Liver (tissue), 7 donors: ENCODE measurements at regions not wholly inside any gene's neighbourhood (a gene's known extent, or its start where the extent isn't known, plus 50 kb on each side); places are given as distances from the start of the nearest gene placed in this dataset.

ENCODE experiments used
- DNase-seq: peaks from one replicate; pipeline ENCODE4 v3.0.0-alpha.2; 2017; ENCODE audit warnings: low spot score
- H3K27ac ChIP-seq, 2 donors: one replicate each; pipeline ENCODE4 v1.7.0; 2013; ENCODE audit warnings: inconsistent platforms in 2 of 2, low read length in 2 of 2, control low read depth in 1 of 2, low read depth in 1 of 2, mild to moderate bottlenecking in 1 of 2
- H3K27me3 ChIP-seq, 4 donors: one replicate each; pipeline versions ENCODE4 v1.6.1 to v1.7.0; 2013; ENCODE audit warnings: low read length in 3 of 4, inconsistent platforms in 1 of 4, mild to moderate bottlenecking in 1 of 4, moderate library complexity in 1 of 4; ENCODE audit not compliant: control insufficient read depth in 4 of 4, insufficient read depth in 4 of 4
- H3K36me3 ChIP-seq, 4 donors: one replicate each; pipeline versions ENCODE4 v1.6.1 to v1.7.0; 2013; ENCODE audit warnings: low read length in 3 of 4, mild to moderate bottlenecking in 3 of 4, low read depth in 1 of 4, moderate library complexity in 1 of 4; ENCODE audit not compliant: control insufficient read depth in 4 of 4, insufficient read depth in 3 of 4
- H3K4me1 ChIP-seq, 4 donors: one replicate each; pipeline versions ENCODE4 v1.6.1 to v1.7.0; 2013; ENCODE audit warnings: low read length in 3 of 4, mild to moderate bottlenecking in 3 of 4, moderate library complexity in 1 of 4; ENCODE audit not compliant: control insufficient read depth in 4 of 4, insufficient read depth in 4 of 4
- H3K4me3 ChIP-seq, 3 donors: one replicate each; pipeline versions ENCODE4 v1.6.1 to v1.7.0; 2013; ENCODE audit warnings: low read length in 3 of 3, control low read depth in 1 of 3, low read depth in 1 of 3, mild to moderate bottlenecking in 1 of 3
- H3K9ac ChIP-seq, 2 donors: one replicate each; pipeline ENCODE4 v1.7.0; 2013; ENCODE audit warnings: low read length in 2 of 2, mild to moderate bottlenecking in 2 of 2, moderate library complexity in 2 of 2, control low read depth in 1 of 2, low read depth in 1 of 2
- H3K9me3 ChIP-seq, 4 donors: one replicate each; pipeline versions ENCODE4 v1.6.1 to v1.7.0; 2013; ENCODE audit warnings: low read length in 3 of 4; ENCODE audit not compliant: control insufficient read depth in 4 of 4
- EGR1 ChIP-seq, 2 donors: IDR thresholded peaks; 2 replicates each; pipeline ENCODE4 v1.6.1; 2016 to 2018; ENCODE audit warnings: antibody characterized with exemption in 2 of 2, low read depth in 2 of 2
- FOXA1 ChIP-seq: IDR thresholded peaks from 2 replicates; pipeline ENCODE4 v1.6.1; 2016; ENCODE audit warnings: antibody characterized with exemption
- FOXA2 ChIP-seq: IDR thresholded peaks from 2 replicates; pipeline ENCODE4 v1.6.1; 2016; ENCODE audit warnings: antibody characterized with exemption
- GABPA ChIP-seq, 2 donors: IDR thresholded peaks in 1 of 2; conservative IDR thresholded peaks in 1 of 2; 2 replicates each; pipeline ENCODE4 v1.6.1; 2016; ENCODE audit warnings: antibody characterized with exemption in 2 of 2, mild to moderate bottlenecking in 1 of 2, moderate library complexity in 1 of 2
- HNF4A ChIP-seq, 2 donors: conservative IDR thresholded peaks; 2 replicates each; pipeline ENCODE4 v1.6.1; 2016; ENCODE audit warnings: antibody characterized with exemption in 2 of 2, mild to moderate bottlenecking in 2 of 2
- NR2F2 ChIP-seq: IDR thresholded peaks from 2 replicates; pipeline ENCODE4 v1.6.1; 2016; ENCODE audit warnings: antibody characterized with exemption
- RAD21 ChIP-seq, 2 donors: IDR thresholded peaks; 2 replicates each; pipeline ENCODE4 v1.6.1; 2016; ENCODE audit warnings: antibody characterized with exemption in 2 of 2, mild to moderate bottlenecking in 2 of 2
- RXRA ChIP-seq, 2 donors: IDR thresholded peaks; 2 replicates each; pipeline ENCODE4 v1.6.1; 2017 to 2018; ENCODE audit warnings: antibody characterized with exemption in 2 of 2, mild to moderate bottlenecking in 1 of 2
- SP1 ChIP-seq: IDR thresholded peaks from 2 replicates; pipeline ENCODE4 v1.6.1; 2018; ENCODE audit warnings: antibody characterized with exemption, mild to moderate bottlenecking
- TAF1 ChIP-seq: conservative IDR thresholded peaks from 2 replicates; pipeline ENCODE4 v1.6.1; 2016; ENCODE audit warnings: antibody characterized with exemption, mild to moderate bottlenecking
- WGBS: extraction: QIAGEN DNeasy Blood & Tissue Kit; methylation state at CpG from one replicate; pipeline ENCODE4 v1.1.7; 2013; 5-methylcytosine and 5-hydroxymethylcytosine counted together
- TF ChIP-seq, protein P1 (sequence below): IDR thresholded peaks from 2 replicates; pipeline ENCODE4 v1.6.1; 2016; ENCODE audit warnings: antibody characterized with exemption
- TF ChIP-seq, protein P2 (sequence below): IDR thresholded peaks from 2 replicates; pipeline ENCODE4 v1.6.1; 2016; ENCODE audit warnings: antibody characterized with exemption, mild to moderate bottlenecking
- donor health status: healthy.
- donor health status: healthy.
- donor health status: healthy.
- donor health status: healthy.

DNA sequence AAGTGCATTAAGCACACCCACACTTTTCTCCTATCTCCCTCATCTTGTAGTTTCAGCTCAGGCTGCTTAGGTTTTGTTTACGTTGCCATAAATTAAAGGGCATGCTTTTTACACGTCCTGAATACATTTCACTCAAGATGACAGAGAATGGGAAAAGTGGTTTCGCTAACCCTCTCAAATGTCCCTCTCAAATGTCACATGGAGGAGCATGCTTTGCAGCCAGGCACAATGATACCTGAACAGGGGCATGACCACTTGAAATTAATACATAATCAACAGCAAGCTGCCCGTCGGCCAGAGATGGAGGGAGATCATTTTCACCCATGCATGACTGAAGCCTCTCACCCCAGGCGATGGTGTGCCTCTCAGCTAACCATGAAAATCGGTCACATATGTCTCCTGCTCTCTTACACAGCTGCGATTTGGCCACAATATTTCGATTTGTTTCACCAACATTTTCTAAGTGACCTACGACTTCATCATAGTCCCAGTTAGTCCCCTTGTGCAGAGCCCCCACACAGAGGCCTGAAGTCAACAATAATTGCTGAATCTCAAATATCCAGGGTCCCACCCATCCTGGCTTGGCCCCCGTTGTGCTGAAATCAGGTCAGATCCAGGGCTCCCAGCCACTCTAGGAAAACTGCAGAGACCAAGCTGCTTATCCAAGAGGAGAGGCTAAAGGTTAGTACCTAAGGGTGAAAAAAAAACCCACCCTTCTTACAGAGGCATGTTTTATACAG, 373.9 kb upstream of the NFE2L3 start:
- H3K27me3 ChIP-seq, result no peaks in the 10 kb centered on the region
- TF ChIP-seq, protein P1, sequence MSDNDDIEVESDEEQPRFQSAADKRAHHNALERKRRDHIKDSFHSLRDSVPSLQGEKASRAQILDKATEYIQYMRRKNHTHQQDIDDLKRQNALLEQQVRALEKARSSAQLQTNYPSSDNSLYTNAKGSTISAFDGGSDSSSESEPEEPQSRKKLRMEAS, result no peak
- TF ChIP-seq FOXA2 (no peak), HNF4A (conservative IDR thresholded peaks at IDR 0.05) (no peak), NR2F2 (no peak), RAD21 (IDR thresholded peaks at IDR 0.05) (no peak), EGR1 (IDR thresholded peaks at IDR 0.05; ENCODE audit: low read depth in 2 of 2) (no peak), SP1 (no peak), FOXA1 (no peak), TAF1 (no peak)
- TF ChIP-seq, protein P2, sequence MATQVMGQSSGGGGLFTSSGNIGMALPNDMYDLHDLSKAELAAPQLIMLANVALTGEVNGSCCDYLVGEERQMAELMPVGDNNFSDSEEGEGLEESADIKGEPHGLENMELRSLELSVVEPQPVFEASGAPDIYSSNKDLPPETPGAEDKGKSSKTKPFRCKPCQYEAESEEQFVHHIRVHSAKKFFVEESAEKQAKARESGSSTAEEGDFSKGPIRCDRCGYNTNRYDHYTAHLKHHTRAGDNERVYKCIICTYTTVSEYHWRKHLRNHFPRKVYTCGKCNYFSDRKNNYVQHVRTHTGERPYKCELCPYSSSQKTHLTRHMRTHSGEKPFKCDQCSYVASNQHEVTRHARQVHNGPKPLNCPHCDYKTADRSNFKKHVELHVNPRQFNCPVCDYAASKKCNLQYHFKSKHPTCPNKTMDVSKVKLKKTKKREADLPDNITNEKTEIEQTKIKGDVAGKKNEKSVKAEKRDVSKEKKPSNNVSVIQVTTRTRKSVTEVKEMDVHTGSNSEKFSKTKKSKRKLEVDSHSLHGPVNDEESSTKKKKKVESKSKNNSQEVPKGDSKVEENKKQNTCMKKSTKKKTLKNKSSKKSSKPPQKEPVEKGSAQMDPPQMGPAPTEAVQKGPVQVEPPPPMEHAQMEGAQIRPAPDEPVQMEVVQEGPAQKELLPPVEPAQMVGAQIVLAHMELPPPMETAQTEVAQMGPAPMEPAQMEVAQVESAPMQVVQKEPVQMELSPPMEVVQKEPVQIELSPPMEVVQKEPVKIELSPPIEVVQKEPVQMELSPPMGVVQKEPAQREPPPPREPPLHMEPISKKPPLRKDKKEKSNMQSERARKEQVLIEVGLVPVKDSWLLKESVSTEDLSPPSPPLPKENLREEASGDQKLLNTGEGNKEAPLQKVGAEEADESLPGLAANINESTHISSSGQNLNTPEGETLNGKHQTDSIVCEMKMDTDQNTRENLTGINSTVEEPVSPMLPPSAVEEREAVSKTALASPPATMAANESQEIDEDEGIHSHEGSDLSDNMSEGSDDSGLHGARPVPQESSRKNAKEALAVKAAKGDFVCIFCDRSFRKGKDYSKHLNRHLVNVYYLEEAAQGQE, result no peak
- no peaks in the 10 kb centered on the region for H3K36me3 ChIP-seq
- H3K9me3 ChIP-seq, result no peaks in the 10 kb centered on the region
- no peak for DNase-seq
- 66% methylated on average over 11 of the region's 11 CpGs for WGBS
- H3K4me1 ChIP-seq, result no peaks in the 10 kb centered on the region
- no peak overlapping the region for H3K4me3 ChIP-seq
- H3K9ac ChIP-seq, result no peak overlapping the region
- no peak overlapping the region for H3K27ac ChIP-seq

DNA sequence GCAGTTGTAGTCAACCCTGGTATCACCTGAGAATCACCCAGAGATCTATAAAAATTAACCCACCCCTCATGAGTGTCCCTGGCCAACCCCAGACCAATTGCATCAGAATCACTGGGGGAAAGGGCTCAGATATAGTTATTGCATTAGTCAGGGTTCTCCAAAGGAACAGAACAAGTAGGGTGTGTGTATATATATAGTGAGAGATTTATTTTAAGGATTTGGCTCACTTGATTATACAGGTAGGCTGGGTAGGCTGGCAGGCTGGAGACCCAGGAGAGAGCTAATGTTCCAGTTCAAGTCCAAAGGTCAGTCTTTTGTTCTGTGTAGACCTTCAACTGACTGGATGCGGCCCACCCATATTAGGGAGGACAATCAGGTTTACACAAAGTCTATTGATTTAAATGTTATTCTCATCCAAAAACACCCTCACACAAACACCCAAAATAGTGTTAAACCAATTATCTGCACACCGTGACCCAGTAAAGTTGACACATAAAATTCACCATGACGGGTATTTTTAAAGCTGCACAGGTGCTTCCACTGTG, 372.9 kb upstream of the NFE2L3 start:
- TF ChIP-seq GABPA (IDR thresholded peaks at IDR 0.05 in 1 of 2, conservative IDR thresholded peaks at IDR 0.05 in 1 of 2), result no peak
- no peak for TF ChIP-seq RXRA (IDR thresholded peaks at IDR 0.05)
- TF ChIP-seq RAD21 (IDR thresholded peaks at IDR 0.05), result no peak
- 96% methylated on average over 3 of the region's 3 CpGs for WGBS
- H3K27me3 ChIP-seq, result no peaks in the 10 kb centered on the region
- no peak overlapping the region for H3K4me3 ChIP-seq
- H3K9me3 ChIP-seq, result no peaks in the 10 kb centered on the region
- H3K36me3 ChIP-seq, result no peaks in the 10 kb centered on the region
- H3K9ac ChIP-seq, result no peak overlapping the region
- no peak for DNase-seq
- no peak overlapping the region for H3K27ac ChIP-seq
- no peaks in the 10 kb centered on the region for H3K4me1 ChIP-seq

DNA sequence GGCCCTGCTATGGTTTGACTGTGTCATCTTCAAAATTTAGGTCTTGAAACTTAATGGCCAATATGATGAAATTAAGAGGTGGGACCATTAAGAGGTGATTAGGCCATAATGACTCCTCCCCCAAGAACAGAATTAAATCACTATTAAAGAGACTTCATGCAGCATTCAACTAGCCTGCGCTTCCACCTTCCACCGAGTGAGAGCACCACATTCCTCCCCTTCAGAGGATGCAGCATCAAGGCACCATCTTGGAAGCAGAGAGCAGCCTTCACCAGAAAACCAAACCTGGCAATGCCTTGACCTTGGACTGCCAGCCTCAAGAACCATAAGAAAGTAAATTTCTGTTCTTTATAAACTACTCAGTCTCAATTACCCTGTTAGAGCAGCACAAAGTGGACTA, 371.1 kb upstream of the NFE2L3 start:
- TF ChIP-seq, protein P1, result no peak
- H3K4me3 ChIP-seq, result no peak overlapping the region
- WGBS, result 92% methylated on average over 2 of the region's 2 CpGs
- no peaks in the 10 kb centered on the region for H3K4me1 ChIP-seq
- no peak overlapping the region for H3K9ac ChIP-seq
- no peak for DNase-seq
- no peaks in the 10 kb centered on the region for H3K27me3 ChIP-seq
- no peaks in the 10 kb centered on the region for H3K36me3 ChIP-seq
- H3K9me3 ChIP-seq, result no peaks in the 10 kb centered on the region
- H3K27ac ChIP-seq, result no peak overlapping the region
